NCI-H2107 treated with DMSO at 0.1 percent for 48 hours (cell line): ENCODE measurements at regions not wholly inside any gene's neighbourhood (a gene's known extent, or its start where the extent isn't known, plus 50 kb on each side); places are given as distances from the start of the nearest gene placed in this dataset.

Experiments
- DNase-seq: peaks from one replicate; lab custom pipeline; 2025; ENCODE audit not compliant: unreplicated experiment; lab: John Stamatoyannopoulos, UW

GRCh38 chr2:217691516-217691915 lies 311.3 kb downstream of the TNS1 start:
- DNase-seq: no peak

GRCh38 chr2:217689053-217689452 lies 313.7 kb downstream of the TNS1 start:
- no peak for DNase-seq

- no peak for DNase-seq
These were observed 314.3 kb downstream of the TNS1 start for GRCh38 chr2:217688494-217688893.

- no peak for DNase-seq
These were observed 315.0 kb downstream of the TNS1 start for GRCh38 chr2:217687771-217688170.

GRCh38 chr2:217685255-217685605 lies 317.6 kb downstream of the TNS1 start:
- no peak for DNase-seq

- no peak for DNase-seq
These were observed 318.2 kb downstream of the TNS1 start for GRCh38 chr2:217684431-217685254.

GRCh38 chr2:217683106-217683870 lies 319.5 kb downstream of the TNS1 start:
- no peak for DNase-seq

GRCh38 chr2:217681791-217682190 lies 321.0 kb downstream of the TNS1 start:
- no peak for DNase-seq

- DNase-seq: no peak
These were observed 322.4 kb downstream of the TNS1 start for GRCh38 chr2:217680381-217680780.

- no peak for DNase-seq
These were observed 329.2 kb downstream of the TNS1 start for GRCh38 chr2:217673627-217674026.

- no peak for DNase-seq
These were observed 330.3 kb downstream of the TNS1 start for GRCh38 chr2:217672472-217672871.

- DNase-seq: no peak
These were observed 330.9 kb downstream of the TNS1 start for GRCh38 chr2:217671871-217672270.

GRCh38 chr2:217671075-217671474 lies 331.7 kb downstream of the TNS1 start:
- no peak for DNase-seq

- no peak for DNase-seq
These were observed 333.0 kb downstream of the TNS1 start for GRCh38 chr2:217669831-217670230.

- no peak for DNase-seq
These were observed 335.3 kb downstream of the TNS1 start for GRCh38 chr2:217667512-217667911.

GRCh38 chr2:217667035-217667434 lies 335.8 kb downstream of the TNS1 start:
- DNase-seq: no peak

- no peak for DNase-seq
These were observed 336.5 kb downstream of the TNS1 start for GRCh38 chr2:217666338-217666737.

- no peak for DNase-seq
These were observed 338.0 kb downstream of the TNS1 start for GRCh38 chr2:217664761-217665160.

GRCh38 chr2:217662984-217663602 lies 339.7 kb downstream of the TNS1 start:
- no peak for DNase-seq

GRCh38 chr2:217661378-217661777 lies 341.4 kb downstream of the TNS1 start:
- no peak for DNase-seq

- no peak for DNase-seq
These were observed 342.4 kb downstream of the TNS1 start for GRCh38 chr2:217660423-217660822.

GRCh38 chr2:217658806-217659205 lies 344.0 kb downstream of the TNS1 start:
- no peak for DNase-seq
